HG03139 (cell line): ENCODE measurements at regions not wholly inside any gene's neighbourhood (a gene's known extent, or its start where the extent isn't known, plus 50 kb on each side); places are given as distances from the start of the nearest gene placed in this dataset.

Source experiments
- ATAC-seq: cut with Tn5 transposase; IDR thresholded peaks from one replicate; pipeline ENCODE4 v1.9.1; 2021; ENCODE audit not compliant: unreplicated experiment

DNA sequence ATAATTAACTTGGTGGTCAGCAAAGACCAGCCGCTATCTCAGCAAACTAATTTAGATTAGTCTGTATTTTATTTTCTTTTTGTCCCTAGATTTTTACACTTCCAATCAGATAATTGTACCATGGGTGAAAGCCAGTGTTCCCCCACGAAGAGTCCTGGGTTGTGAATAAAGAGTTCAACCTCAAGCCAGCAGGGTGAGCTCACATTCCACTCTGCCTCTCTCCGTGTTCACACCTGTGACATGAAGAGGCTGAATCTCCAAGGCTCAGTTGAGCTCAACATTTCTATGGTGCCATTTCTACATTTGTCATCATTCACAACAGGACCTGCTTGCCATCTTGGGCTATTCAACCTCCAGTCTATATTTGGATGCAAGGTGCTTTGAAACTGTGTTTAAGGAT lies 771.5 kb downstream of the GALR1 start:
- ATAC-seq = no peak

DNA sequence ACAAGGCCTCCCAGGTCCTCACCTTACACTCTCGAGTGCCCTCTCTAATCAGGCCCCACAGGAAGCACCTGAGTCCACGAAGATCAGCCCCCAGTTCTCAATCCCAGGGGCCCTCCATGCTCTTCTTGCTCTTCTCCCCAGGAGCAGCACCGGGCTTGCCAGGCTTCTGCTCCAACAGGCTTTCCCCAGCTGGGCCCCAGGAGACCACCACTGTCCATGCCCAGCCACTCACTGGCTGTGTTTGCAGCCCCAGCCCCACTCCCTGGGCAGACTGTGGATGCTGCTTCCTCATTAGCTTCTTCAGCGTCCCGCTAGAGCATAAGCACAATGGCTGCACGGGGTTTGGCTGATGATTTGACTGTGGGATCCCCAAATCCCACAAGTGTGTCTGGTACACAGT lies 781.9 kb downstream of the GALR1 start:
- ATAC-seq = no peak

DNA sequence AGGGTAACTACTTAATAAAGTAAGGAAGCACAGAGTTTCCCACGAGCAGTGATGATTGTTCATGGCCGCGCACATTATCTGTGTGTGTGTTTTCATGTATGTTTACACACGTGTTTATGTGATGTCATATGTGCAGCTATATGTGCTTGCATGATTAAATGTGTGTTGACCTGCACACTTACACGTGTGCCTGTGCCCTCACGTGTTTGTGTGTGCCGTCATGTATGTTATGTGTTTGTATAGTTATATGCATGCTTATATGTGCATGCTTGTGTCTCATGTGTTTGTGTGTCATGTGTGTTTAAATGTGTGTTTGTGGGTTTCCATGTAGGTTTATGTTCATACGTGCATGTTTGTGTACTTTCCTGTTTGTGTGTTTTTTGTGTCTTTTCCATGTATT lies 782.3 kb downstream of the GALR1 start:
- ATAC-seq = no peak

DNA sequence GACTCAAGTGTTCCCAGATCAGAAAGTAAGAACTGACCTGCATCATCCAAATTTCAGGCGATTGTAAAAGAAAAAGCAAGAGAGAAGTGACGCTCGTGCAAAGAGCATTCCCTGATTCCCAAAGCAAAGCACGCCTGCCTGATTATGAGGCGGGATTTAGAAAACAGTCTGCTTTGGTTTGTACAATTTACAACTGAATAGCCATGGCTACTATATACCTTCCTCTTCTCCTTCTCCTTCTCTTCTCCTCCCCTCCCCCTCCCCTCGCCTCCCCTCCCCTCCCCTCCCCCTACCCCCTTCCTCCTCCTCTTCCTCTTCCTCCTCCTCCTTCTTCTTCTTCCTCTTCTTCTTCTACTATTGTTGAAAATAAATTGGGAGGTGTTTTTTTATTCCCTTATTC lies 782.9 kb downstream of the GALR1 start:
- ATAC-seq = no peak

DNA sequence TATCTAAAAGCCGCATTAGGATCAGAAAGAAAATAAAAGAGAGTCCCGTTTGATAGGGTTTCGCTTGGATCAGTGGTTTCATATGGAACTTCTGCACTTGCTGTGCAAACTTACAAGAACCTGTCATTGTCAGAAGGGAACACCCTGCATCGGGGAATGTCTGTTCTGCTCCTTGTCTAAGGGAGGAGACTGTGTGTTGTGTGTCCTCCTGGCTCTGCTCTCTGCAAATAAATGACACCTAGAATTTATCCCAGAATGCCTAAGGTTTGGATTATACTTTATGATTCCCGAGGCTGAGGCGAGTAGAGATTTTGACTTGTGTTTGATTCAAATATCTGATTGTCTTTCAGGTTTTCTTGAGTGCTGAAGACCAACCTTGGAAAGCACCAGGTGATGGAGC lies 785.1 kb downstream of the GALR1 start:
- ATAC-seq = no peak

DNA sequence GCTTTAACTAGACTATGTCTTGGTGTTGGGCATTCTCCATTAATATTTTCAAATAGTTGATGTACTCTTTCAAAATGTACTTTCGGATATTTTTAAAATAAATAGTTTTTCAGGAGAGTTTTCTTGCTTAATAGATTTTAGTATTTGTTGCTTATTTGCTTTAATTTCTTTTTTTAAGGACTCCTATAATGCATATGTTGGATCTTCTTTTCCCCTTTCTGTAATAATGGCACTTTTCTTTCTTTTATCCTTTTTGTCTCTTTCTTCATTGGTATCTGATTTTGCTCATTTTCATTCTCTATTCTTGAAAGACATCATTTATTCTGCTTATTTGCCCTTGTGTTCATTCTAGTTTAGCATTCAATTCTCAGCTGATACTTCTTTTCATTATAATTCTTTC lies 791.6 kb downstream of the GALR1 start:
- no peak for ATAC-seq

DNA sequence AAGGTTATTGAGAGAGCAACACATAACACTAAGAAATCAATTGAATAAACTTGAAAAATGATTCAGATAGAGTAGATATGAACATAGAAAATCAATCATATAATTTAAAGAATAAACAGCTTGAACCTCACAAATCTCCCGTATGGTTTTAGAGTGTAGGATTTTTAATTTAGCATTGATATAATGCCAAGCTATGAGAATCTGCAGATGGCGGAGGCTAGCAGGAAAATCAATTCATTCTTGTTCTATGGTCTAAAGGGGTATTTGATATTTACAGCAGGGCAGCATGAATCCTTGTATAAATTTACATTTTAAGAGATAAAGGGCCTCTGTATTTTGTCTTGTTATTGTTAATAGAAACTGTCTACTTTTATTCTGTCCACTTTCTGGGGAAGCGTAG lies 797.0 kb downstream of the GALR1 start:
- no peak for ATAC-seq

DNA sequence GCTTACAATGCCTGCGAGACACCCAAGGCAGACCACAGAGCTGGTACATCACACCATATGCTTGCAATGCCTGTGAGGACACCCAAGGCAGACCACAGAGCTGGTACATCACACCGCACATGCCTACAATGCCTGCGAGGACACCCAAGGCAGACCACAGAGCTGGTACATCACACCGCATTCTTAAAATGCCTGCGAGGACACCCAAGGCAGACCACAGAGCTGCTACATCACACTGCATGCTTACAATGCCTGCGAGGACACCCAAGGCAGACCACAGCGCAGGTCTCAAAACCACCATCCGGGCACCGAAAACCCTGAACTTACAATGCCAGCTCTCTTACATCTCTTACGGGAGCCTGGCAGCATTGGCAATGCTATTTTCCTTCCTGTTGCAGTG lies 799.6 kb downstream of the GALR1 start:
- no peak for ATAC-seq

DNA sequence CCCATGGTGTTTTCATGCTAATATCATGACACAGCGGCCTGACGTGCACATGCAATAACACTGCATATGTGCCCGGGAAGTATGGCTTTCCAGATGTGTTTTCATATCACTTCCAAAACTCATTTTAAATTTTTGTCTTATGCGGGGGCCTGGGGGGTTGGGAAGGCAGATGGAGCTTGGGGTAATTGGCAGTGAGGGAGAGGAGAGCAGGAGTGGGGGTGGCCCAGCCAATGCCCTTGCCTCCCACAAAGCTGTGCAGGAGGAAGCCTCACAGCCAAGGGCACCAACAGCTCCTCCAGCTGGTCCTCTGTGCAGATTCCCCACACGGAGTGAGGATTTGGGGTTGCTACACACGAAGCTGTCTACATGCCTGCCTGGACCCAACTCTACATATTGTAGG lies 805.2 kb downstream of the GALR1 start:
- no peak for ATAC-seq

DNA sequence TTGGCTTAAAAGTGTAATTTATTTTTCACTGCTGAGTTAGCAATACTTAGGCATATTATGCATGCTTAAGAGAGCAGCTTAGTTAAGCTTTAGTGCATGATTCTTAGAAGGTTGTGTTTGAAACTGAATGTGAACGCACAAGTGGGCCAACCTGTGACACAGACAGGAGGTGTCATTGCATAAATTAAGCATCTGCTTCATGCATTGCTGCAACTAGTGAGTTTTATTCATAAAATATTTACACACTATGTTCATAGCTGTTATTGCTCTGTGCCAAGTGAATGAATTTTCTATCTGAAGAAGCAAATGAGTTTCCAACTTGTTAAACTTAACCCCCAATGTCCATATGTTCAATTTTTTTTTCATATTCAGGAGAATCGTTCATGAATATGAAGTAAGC lies 806.4 kb downstream of the GALR1 start:
- no peak for ATAC-seq

DNA sequence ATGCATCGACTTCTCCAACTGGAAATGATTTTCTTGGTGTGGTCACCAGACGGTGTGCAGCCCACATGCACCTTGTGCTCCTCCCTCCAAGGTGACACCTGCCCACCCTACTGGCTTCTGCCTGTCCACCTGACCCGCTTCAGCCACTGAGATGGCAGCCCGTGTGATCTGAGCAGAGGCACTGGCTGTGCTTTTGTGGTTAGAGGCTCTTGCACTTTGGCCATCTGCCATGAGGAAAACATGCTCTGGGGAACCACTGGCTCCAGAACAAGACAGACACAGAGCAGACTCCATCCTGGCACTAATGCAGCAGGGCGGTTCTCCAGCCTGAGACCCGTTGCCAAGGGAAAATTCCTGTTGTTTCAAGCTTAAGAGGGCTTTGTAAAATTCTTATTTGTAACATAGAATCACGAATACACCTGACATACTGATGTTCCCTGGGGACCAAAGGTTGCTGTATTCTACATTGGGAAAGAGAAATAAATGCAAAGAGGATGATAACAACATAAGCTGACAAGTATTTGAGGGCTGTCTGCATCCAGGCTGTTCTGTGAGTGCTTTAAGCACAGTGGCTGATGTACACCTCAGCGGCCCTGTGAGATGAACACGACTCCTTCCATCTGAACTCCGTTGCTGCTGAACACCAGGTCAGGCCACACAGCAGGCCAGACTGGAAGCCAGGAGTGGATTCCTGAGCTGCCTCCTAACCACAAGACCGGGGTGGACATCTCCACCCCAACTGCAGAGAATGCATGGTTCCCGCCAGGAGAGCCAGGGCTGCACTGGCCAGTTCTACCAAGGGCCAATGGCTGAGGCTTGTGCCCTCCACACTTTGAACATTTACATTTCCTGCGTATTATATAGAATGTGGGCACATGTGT lies 820.4 kb downstream of the GALR1 start:
- ATAC-seq = no peak

DNA sequence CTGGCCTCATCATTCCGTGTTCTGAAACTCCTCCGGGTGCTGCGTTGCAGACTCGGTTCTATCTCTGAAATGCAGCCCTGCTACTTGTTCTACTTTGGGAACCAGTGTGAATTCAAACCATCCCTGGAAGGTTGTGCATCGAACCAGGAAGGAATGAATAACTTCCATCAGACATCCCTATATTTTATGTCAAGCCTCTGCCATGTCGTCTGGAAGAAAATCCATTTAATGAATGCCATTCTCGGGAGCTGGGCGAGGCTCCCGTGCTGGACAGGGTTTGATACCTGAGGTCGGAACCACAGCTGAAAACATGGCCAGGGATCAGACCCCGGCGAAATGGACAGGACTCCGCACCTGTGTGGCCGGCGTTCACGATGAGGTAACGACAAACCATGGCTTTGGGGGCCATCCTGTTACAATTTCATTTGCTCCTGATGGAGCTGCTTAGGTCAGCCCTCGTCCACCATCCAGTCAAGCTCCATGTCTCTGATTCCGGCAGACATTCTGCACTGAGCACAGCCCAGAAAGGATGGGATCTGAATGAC lies 821.6 kb downstream of the GALR1 start:
- no peak for ATAC-seq

DNA sequence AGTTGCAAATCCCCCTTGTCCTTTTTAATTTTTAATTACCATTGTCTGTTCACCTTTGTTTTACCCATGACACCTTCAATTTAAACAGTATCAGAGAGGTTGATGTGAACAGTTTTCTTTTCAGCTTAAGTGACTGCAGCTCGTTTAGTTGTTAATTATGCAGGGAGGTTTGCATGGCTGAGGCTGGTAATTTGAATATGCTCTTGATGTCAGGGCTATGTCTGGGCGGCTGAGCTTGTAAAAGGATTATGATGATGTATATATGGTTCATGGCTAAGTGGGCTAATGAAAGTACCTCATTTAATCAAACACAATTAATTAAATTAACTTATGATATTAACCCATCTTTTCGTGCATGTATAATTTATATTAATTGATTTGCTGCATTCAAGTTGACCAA lies 822.1 kb downstream of the GALR1 start:
- ATAC-seq = no peak

DNA sequence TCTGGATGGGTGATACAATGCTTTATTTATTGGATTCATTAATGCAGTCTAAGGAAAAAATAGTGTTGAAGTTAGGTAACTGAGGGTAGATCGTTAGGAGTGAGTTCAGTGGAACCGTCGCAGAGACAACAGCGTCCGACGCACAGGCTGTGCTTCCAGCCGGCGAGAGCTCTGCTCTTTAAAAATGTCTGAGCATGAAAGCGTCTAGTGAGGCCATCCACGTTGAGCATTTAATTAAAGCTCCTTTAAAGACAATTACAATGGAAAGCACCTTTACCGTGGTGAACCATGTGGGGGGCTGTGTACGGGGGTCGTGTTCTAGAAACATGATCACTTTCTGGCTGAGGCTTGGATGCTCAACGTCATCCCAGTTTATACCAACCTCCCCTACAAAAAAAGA lies 822.7 kb downstream of the GALR1 start:
- ATAC-seq = no peak

DNA sequence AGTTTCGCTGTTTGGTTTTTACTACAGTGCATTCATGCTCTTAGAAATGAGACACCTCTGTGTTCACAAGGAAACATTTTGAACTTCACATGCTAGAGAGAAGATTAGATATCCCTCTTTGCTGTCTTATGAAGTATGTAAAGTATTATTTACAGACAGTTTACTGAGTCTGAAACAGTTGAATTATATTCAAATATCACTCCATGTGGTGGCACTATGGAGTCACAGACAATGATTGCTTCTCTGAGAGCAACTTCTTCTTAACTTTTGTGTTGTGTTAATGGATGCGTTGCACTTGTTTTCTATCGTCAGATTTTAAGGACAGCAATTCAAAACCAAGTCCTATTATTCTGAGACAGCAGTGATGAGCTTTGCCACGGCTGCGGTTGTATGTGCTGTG lies 823.6 kb downstream of the GALR1 start:
- no peak for ATAC-seq

DNA sequence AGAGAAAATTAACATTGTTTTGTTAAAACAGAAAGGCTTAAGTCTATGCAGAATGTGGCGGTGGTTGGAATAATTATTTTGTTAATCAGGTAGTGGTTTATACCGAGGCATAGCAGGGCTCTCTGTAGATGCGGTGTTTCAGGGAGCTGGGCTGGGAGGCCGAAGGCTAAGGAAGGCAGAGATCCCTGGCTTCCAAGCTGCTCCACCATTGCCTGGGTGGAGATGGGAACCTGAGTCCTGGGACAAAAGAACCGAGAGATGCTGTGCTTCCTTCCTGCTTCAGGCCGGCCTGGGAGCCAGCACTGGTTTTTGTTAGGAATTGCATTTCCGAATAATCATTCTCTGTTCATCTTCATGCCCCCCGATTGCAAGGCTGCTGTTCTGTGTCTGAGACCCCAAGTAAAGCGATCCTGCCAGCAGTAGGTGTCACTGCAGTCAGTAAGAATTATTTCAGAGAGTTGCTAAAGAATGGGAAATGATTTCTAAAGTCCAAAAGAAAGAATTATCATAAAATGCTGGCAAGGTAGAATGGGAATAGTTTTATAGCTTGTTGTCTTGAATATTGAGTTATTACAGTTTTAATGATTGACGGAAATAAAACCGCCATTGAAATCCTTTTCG lies 824.9 kb downstream of the GALR1 start:
- no peak for ATAC-seq

DNA sequence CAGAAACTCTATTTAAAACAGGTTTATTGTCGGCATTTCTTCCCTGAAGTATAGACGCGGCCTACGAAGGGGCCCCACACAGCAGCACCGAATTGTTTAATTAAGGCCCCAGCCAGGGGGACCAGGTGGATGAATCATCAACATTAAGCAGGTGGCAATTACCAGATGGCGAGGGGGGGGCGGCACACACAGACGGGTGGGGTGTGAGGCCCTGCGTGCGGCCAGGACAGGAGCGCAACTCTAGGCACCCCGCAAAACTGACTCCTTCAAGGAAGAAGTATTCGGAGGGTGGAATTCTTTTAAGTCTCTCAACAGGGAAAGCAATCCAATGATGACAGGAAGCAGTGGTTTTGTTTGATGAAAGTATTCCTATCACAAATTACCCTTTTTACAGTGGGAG lies 830.4 kb downstream of the GALR1 start:
- no peak for ATAC-seq

DNA sequence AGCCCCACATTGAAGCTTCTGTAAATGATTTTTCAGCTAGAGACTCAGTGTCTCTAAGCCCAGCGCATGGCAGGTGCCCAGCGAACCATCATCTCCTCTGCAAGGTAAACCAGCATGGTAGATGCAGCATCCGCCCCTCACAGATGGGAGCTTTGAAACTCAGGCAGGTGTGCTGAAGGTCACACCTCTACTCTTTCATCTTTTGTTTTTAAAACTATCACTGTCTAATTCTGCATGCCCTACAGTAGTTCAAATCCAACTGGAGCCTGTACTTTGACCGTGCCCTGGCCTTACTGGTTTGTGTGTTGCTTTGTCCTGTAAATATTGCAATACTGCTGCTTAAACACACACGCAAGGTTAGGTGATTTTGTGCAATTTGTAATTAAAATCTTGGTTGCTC lies 831.1 kb downstream of the GALR1 start:
- ATAC-seq = no peak

DNA sequence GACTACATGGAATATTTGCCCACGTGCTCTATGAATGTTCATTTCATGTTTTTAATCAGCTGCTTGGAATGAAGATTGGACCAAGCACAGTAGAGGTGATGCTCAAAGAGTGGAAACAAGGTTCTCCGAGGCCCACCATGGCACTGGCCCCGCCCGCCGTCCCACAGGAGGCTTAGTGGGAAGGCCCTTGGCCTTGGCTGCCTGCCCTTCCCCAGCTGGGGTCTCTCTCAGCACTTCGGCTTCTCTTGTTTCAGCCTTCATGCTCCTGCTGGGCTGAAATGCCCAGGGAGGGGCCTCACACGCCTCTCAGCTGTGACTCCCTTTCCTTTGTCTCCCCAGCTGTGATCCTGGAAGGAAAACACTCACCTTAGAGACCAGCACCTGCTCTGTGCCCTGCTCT lies 833.2 kb downstream of the GALR1 start:
- no peak for ATAC-seq

DNA sequence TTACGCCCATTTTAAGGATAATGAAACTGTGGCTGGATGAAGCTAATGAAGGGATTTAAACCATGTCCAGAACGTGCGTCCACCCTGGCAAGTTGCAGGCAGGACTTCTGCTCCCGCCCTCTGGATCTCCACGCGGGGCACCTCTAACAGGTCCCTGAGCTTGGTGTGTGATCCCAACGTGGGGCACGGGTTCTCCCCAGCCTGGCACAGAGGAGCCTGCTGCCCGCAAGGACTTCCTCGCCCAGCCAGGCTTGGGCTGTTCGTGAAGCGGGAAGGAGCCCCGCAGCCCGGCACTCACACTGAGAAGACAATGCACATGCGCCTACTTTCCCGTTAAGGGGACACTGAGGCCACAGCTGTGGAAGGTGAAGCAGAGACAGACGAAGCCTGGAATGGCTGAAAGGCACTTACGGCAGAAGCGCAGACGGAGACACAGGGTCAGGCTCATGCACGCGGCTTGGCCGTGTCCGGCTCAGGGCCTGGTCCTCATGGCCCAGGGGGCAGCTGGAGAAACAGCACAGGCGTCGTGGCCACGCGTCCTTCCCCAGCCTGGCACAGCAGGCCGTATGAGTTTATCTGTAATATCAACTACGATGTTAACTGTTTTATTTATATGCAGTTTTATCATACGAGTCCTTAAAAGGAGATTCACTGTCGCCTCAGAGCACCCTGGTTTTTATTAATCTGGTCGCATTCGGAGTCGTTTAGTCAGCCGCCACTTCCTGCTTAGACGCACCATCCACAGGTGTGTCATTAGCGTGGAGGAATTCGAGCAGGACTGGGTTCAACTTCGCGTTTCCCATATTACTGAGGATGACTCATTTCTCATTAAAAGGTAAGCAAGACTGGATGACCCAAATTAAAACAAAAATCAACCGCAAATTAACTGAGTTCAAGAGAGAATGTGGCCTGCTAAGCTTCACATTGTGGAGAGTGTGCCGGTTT lies 835.9 kb downstream of the GALR1 start:
- no peak for ATAC-seq

DNA sequence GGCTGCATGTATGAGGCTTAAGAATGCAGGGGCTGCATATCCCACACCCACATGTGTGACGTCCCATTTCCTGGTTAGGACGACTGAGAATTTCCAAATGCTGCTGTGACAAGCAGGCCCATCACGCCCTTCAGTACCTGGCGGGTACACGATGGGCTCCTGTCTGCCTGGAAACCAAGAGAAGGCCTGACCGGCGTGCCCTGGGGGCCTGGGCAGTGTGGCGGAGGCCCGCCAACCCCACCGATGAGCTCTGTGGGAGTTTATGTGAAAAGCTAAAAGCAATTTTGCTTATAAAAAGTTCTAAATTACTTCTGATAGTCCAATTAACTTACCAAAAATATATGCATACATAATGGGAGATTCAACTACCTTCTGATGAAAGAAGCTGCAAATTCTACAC lies 837.3 kb downstream of the GALR1 start:
- ATAC-seq = no peak
